ENCODE measurements at regions not wholly inside any gene's neighbourhood (a gene's known extent, or its start where the extent isn't known, plus 50 kb on each side); places are given as distances from the start of the nearest gene placed in this dataset.

DNA sequence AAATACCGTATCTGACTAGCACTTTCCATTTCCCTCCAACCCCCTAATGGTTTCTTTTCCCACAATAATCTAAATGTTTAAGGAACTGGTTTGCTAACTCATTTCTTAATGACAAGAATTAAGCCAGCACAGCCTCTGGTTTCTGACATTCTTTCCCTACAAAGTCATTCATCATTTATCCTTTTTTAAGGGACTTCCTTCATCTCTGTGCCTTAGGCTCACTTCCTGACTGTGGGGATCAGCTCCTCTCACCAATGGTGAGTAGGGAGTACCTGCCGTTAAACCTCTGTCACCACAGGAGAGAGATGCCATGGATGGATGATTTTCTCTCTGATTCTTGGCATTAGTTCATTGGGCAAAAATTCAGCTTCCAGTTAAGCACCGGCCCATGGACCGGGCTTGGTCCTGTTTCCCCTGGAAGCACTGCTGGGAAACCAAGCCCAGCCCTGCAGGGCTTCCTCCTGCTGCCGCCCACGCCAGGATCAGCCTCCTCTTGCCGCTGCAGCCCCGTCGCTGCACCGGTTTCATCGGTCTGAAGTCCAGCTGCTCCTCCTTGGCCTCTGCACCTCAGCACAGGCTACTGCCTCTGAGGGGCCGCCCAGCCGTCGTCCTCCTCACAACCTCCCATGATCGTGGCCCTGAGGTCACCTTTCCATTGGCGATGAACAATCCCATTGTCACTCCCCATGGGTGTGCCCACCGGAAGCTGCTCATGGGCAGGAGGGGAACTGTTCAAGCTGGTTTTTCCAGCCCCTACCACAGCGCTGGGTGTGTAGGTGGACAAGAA is 64.0 kb upstream of the ZNF516 start:
- H3K4me3 ChIP-seq (ENCODE audit: low read depth, low read length), result no peak overlapping the region
- DNase-seq (ENCODE audit: low read depth), result no peak
- TF ChIP-seq, protein P1, sequence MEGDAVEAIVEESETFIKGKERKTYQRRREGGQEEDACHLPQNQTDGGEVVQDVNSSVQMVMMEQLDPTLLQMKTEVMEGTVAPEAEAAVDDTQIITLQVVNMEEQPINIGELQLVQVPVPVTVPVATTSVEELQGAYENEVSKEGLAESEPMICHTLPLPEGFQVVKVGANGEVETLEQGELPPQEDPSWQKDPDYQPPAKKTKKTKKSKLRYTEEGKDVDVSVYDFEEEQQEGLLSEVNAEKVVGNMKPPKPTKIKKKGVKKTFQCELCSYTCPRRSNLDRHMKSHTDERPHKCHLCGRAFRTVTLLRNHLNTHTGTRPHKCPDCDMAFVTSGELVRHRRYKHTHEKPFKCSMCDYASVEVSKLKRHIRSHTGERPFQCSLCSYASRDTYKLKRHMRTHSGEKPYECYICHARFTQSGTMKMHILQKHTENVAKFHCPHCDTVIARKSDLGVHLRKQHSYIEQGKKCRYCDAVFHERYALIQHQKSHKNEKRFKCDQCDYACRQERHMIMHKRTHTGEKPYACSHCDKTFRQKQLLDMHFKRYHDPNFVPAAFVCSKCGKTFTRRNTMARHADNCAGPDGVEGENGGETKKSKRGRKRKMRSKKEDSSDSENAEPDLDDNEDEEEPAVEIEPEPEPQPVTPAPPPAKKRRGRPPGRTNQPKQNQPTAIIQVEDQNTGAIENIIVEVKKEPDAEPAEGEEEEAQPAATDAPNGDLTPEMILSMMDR (IDR thresholded peaks at IDR 0.05; ENCODE audit: low read depth, low read length, missing control alignments), result no peak

GRCh38 chr18:76557026-76557575 is 62.1 kb upstream of the ZNF516 start:
- no peak overlapping the region for H3K4me3 ChIP-seq (ENCODE audit: low read depth, low read length)
- DNase-seq (ENCODE audit: low read depth), result no peak
- TF ChIP-seq, protein P1 (IDR thresholded peaks at IDR 0.05; ENCODE audit: low read depth, low read length, missing control alignments), result no peak

- no peak overlapping the region for H3K4me3 ChIP-seq (ENCODE audit: low read depth, low read length)
- TF ChIP-seq, protein P1 (IDR thresholded peaks at IDR 0.05; ENCODE audit: low read depth, low read length, missing control alignments), result no peak
- no peak for DNase-seq (ENCODE audit: low read depth)
Measured at GRCh38 chr18:76554547-76555222, 59.6 kb upstream of the ZNF516 start.

DNA sequence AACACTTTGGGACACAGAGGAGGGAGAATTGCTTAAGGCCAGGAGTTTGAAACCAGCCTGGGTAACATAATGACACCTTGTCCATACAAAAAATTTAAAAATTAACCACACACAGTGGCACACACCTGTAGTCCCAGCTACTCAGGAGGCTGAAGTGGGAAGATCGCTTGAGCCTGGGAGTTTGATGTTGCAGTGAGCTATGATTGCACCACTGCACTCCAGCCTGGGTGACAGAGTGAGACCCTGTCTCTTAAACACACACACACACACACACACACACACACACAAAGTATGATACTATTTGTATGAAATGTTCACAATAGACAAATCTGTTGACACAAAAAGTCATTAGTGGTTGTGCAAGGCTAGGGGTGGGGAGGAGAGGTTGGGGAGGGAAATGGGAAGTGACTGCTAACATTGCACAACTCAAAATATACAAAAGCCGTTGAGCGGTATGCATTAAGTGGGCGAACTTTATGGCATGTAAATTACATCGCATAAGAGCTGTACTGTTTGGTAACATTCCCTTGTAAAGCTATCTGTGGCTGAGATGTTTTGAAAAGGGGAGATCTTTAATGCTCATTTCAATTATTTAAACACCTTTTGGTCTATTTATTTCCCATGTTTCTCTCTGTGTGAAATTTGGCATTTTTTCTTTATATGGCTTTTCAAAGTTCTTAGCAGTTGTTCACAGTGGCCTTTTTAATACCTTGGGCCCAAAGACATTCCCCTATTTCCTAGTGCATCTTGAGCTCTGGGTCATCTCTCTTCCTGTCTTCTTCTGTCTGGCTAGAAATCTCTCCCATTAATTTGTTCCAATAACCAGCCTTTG is 58.9 kb upstream of the ZNF516 start:
- DNase-seq (ENCODE audit: low read depth), result no peak
- TF ChIP-seq, protein P1 (IDR thresholded peaks at IDR 0.05; ENCODE audit: low read depth, low read length, missing control alignments), result no peak
- H3K4me3 ChIP-seq (ENCODE audit: low read depth, low read length), result no peak overlapping the region

DNA sequence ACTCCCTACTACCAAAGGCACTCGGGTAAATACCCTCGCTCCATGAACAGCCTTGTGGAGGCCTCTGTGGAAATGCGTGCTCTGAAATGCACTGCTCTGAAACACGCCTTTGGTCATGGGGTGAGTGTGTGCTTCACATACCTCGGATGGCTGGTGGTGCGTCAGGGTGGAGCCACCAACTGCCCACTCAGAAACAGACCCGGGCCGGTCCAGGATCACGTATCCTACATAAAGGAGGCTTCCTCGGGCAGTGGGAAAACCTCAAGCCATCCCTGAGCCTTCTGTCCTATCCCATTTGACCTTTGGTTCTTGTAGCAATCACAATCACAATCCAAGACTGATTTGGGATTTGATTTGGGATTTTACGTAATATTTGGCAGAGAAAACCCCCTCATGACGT is 53.5 kb upstream of the ZNF516 start:
- no peak for DNase-seq (ENCODE audit: low read depth)
- H3K4me3 ChIP-seq (ENCODE audit: low read depth, low read length), result no peak overlapping the region
- TF ChIP-seq, protein P1 (IDR thresholded peaks at IDR 0.05; ENCODE audit: low read depth, low read length, missing control alignments), result no peak

DNA sequence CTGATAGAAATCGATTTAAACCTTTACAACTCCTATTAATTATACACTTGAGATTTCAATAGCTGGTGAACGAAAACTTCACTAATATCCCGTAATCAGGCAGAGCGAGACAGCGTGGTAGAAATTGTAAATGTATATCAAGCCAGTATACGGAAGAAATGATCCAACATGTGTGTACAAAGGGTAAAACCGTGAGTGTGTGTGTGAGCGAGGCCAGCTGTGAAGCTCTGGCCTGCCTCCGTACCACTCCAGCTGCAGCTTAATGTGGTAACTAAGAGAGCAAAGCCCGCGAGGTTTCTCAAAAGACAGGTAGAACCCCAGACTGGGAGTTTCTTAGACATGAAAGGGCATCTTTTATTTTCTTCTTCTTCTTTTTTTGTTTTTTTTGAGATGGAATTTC is 52.3 kb upstream of the ZNF516 start:
- DNase-seq (ENCODE audit: low read depth), result no peak
- H3K4me3 ChIP-seq (ENCODE audit: low read depth, low read length), result no peak overlapping the region
- TF ChIP-seq, protein P1 (IDR thresholded peaks at IDR 0.05; ENCODE audit: low read depth, low read length, missing control alignments), result no peak
